ENCODE measurements at regions not wholly inside any gene's neighbourhood (a gene's known extent, or its start where the extent isn't known, plus 50 kb on each side); places are given as distances from the start of the nearest gene placed in this dataset.
"Not testable (repeated sequence)": the region's sequence is repeated elsewhere in the genome, so short reads cannot be mapped to it uniquely, and the experiment has no call there.

GRCh38 chr9:42243822-42244221, 60.4 kb downstream of the SPATA31A6 start:
- TF ChIP-seq POLR2A (IDR thresholded peaks at IDR 0.05; ENCODE audit: low read length); GATA1 (IDR thresholded peaks at IDR 0.05; ENCODE audit: low read depth, low read length): not testable (repeated sequence)

Measured in erythroblast (primary cell).